ENCODE measurements at regions not wholly inside any gene's neighbourhood (a gene's known extent, or its start where the extent isn't known, plus 50 kb on each side); places are given as distances from the start of the nearest gene placed in this dataset.
"Not testable (repeated sequence)": the region's sequence is repeated elsewhere in the genome, so short reads cannot be mapped to it uniquely, and the experiment has no call there.

GRCh38 chr13:90654970-90655369, 692.5 kb upstream of the MIR17HG start:
- DNase-seq = no peak

GRCh38 chr13:90664200-90664599, 683.3 kb upstream of the MIR17HG start:
- not testable (repeated sequence) for DNase-seq

DNA sequence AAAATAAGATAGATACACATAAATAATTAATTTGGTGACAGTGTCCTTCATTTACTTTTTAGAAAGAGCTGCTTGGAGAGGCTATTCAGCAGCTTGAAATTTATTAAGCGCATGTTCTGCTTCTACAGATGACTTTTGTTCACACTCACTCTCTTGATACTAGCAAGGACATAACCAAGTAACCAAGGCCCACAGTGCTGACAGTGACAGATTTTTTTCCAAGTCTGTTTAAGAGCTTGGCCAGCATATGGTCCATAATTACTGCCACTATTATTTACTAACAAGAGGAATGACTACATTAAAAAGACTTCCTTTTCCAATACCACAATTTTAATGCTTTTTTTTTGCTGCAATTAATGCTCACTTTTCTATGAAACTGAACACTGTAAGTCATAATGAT, 673.7 kb upstream of the MIR17HG start:
- no peak for DNase-seq

GRCh38 chr13:90675129-90675528, 672.4 kb upstream of the MIR17HG start:
- DNase-seq = no peak

GRCh38 chr13:90680826-90681225, 666.7 kb upstream of the MIR17HG start:
- no peak for DNase-seq

DNA sequence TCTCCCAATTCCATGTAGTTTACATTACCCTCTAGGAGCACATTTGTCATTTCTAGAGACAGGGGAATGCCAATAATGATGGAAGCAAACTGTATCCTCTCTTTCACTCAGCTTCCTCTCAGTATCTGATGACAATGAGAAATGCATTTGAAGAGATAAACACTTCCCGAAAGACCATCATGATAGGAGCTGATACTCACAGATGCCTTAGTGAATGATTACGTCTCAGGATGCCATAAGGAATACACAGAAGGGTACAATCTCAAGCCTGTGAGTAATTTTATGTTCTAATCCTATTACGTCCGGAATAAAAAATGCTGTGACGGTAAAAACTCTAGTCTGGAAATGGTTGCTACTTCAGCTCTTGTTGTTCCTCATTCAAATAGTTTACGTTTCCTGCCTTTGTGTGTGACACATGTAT, 663.8 kb upstream of the MIR17HG start:
- DNase-seq = no peak

DNA sequence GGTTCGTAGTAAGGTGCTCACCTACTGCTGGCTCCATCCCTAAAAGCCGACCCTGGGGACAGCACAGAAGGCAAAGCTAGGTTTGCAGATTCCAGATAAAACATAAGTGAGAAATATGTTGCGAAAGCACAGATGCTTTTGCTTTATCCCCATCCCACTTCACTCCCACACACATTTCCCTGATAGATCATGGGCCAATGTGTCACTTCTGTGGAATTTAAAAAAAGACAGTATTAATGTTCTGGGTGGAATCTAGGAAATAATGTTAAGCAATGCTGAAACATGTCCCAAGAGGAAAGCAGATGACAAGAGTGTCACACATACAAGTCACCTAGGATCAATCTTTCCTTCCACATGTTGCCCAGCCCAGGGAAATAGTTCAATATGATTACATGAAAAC, 661.0 kb upstream of the MIR17HG start:
- DNase-seq = no peak

- DNase-seq = no peak
These were observed 658.4 kb upstream of the MIR17HG start for GRCh38 chr13:90689111-90689510.

DNA sequence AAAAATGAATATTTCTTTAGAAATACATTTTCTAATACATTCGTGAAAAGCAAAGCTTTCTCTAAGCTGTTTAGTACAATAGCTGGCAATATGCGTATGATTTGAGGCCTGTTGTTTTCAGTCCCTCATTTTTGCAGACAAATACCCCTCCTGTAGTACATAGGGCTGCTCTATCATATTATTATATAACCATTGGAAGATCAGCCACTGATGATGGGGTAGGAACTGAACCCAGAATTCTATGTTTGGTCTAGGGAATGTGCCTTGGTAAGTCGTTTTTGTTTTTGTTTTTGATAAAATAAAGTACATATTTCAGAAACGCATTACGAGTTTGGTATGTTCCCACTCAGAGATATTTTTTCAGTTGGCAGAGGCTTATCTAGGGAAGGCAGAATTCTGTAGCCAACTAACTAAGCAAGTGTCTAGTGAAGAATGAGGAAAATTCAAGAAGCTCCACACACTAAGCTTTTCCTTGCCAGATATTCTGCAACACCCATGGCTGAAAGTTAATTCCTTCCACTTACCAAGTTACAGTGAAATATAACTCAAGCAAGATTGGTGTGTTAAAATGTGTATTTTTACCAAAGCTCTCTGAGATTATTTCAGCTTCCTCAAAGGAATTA, 656.9 kb upstream of the MIR17HG start:
- no peak for DNase-seq

DNA sequence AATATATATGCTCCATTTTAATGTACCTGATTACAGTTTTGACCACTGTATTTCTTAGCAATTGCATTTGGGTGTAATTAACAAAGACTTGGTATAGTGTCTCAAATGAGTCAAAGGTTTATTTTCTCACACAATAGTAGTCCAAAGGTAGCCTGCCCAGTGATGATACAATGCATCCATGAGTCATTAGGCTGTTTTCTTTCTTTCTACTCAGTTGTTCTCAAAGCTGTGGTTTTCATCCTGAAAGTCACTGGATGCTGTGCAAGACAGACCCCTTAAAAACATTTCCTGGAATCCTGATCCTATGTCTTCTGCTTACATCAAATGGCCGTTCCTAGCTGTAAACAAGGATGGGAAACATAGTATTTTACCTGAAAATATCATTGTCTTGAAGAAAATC, 651.2 kb upstream of the MIR17HG start:
- DNase-seq = no peak

DNA sequence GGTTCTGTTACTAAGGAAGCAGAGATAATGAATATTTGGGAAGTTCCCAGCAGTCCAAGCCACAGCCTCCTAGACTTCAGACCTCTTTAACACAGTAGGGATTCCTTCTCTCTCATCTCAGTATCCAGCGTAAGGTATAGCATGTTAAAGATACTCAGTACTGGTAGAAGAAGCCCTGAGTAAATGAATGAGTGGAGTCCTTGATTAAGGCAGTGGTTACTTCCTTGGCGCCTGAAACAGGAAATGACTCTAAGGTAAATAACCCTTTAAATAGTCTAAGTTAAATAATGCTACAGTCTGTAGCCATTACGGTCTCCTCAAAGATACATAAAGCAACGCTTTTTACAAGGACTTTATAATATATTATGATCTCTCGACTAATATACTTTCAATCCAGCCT, 650.8 kb upstream of the MIR17HG start:
- no peak for DNase-seq

GRCh38 chr13:90700340-90700739, 647.1 kb upstream of the MIR17HG start:
- no peak for DNase-seq

GRCh38 chr13:90701264-90701663, 646.2 kb upstream of the MIR17HG start:
- DNase-seq = no peak

DNA sequence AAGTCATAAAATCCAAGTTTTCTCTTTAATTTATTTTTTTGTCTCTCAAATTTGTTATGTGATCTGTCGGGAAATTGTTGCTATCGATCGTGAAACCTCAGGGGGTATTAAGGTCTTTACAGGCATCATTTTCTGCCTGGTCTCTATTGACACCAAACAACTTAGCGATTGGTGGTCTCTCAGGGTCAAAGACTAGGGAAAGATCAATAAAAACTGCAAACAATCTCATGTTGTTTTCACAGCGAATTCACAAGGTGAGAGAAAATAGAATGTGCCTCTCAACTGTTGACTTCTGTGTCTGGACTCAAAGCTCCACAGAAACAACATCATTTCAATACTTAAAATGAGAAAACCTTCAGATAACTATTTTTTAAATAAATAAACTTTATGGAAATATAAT, 645.4 kb upstream of the MIR17HG start:
- DNase-seq = no peak

- no peak for DNase-seq
These were observed 640.9 kb upstream of the MIR17HG start for GRCh38 chr13:90706631-90707030.

- no peak for DNase-seq
These were observed 639.4 kb upstream of the MIR17HG start for GRCh38 chr13:90708128-90708527.

GRCh38 chr13:90709319-90709718, 638.2 kb upstream of the MIR17HG start:
- no peak for DNase-seq

GRCh38 chr13:90710164-90710759, 637.2 kb upstream of the MIR17HG start:
- no peak for DNase-seq

DNA sequence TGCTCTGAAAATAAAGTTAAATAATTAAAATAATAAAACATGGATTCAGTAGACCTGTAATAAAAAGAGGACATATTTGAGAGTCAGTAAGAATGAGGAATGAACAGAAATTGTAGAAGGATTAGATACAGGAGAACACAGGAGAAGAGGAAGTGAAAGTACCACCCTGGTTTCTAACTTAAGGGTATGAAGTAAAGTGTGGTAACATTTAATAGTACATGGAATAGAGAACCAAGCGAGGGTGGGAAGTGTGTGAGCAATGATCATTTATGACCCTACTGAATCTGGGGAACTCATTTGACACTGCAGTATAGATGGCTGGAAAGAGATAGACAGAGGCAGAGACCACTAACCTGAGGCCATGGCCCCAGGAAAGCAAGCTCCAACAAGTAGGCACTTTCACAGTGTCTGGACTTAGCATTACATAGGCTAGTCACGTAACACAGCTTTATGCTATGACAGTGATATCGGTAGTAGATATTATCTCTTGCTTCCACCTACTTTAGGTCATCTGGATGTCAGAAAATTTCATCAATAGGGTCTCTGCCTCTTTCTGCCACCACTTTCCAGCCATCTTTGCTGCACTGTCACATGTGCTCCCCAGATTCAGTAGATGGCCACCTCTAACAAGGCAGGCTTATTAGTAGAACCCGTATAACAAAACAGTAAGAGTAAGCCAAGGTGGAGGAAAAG, 633.9 kb upstream of the MIR17HG start:
- DNase-seq = no peak

DNA sequence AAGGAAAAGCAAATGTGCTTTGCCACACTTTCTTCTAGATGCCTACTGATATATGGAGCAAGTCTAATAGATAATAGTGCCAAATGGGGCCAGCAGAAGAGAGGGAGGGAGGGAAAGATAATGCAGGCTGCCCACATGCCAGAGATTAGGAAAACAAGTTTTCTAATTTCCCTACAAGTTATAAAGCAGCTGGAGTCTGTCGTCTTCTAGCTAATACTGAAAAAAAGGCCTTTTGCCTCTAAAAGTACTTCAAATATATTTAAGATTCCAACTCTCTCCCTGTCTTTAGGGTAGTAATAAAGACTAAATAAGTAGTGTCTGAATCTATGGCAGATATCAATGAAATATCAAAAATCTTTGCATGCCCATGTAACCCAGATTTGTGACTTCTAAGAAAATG, 632.0 kb upstream of the MIR17HG start:
- DNase-seq = no peak

- DNase-seq = no peak
These were observed 630.0 kb upstream of the MIR17HG start for GRCh38 chr13:90717451-90717936.

- no peak for DNase-seq
These were observed 628.0 kb upstream of the MIR17HG start for GRCh38 chr13:90719461-90719860.

DNA sequence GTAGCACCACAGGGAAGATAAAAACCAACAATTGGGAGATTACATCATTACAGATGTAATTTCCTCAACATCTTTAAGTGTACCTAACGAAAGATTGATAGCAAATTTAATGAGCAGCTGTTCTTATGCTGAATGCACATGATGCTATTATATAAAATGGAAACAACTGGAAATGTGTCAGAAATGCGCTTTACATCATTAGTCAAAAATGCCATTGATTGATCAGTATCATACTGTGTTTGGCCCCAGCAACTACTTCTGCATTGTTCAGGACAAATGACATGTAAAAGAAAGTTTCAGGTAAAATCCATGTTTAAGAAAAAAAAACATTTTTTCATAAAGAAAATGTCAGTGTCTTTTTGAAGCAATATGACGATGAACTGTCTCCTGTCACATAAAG, 625.5 kb upstream of the MIR17HG start:
- no peak for DNase-seq

GRCh38 chr13:90723381-90723780, 624.1 kb upstream of the MIR17HG start:
- no peak for DNase-seq

Measured in SW 1271 (cell line).